Cerebellar cortex (tissue), 1 donor: ENCODE measurements at regions not wholly inside any gene's neighbourhood (a gene's known extent, or its start where the extent isn't known, plus 50 kb on each side); places are given as distances from the start of the nearest gene placed in this dataset.
"Not testable (repeated sequence)": the region's sequence is repeated elsewhere in the genome, so short reads cannot be mapped to it uniquely, and the experiment has no call there.

Source experiments
- DNase-seq: peaks from one replicate; pipeline ENCODE4 v3.0.0-alpha.2; 2015; ENCODE audit warnings: low spot score

- no peak for DNase-seq
Measured at GRCh38 chr3:152891678-152892077, 56.7 kb downstream of the P2RY1 start.

GRCh38 chr3:152892446-152892845 is 57.5 kb downstream of the P2RY1 start:
- no peak for DNase-seq

- no peak for DNase-seq
Measured at GRCh38 chr3:152893647-152894046, 58.7 kb downstream of the P2RY1 start.

GRCh38 chr3:152899306-152899705 is 64.4 kb downstream of the P2RY1 start:
- no peak for DNase-seq

- no peak for DNase-seq
Measured at GRCh38 chr3:152902141-152902669, 67.3 kb downstream of the P2RY1 start.

GRCh38 chr3:152905631-152906030 is 70.7 kb downstream of the P2RY1 start:
- no peak for DNase-seq

GRCh38 chr3:152909180-152909883 is 74.4 kb downstream of the P2RY1 start:
- DNase-seq = no peak

GRCh38 chr3:152910211-152910610 is 75.3 kb downstream of the P2RY1 start:
- DNase-seq = no peak

GRCh38 chr3:152910966-152911365 is 76.0 kb downstream of the P2RY1 start:
- no peak for DNase-seq

- not testable (repeated sequence) for DNase-seq
Measured at GRCh38 chr3:152914743-152915142, 79.8 kb downstream of the P2RY1 start.

- no peak for DNase-seq
Measured at GRCh38 chr3:152915695-152916094, 80.8 kb downstream of the P2RY1 start.

- DNase-seq = no peak
Measured at GRCh38 chr3:152916753-152917279, 81.9 kb downstream of the P2RY1 start.

GRCh38 chr3:152921351-152921750 is 86.4 kb downstream of the P2RY1 start:
- DNase-seq = no peak

- no peak for DNase-seq
Measured at GRCh38 chr3:152922554-152922953, 87.6 kb downstream of the P2RY1 start.

GRCh38 chr3:152927131-152927530 is 92.2 kb downstream of the P2RY1 start:
- no peak for DNase-seq

- no peak for DNase-seq
Measured at GRCh38 chr3:152930516-152930915, 95.6 kb downstream of the P2RY1 start.

- no peak for DNase-seq
Measured at GRCh38 chr3:152937234-152937633, 102.3 kb downstream of the P2RY1 start.

- DNase-seq = no peak
Measured at GRCh38 chr3:152938974-152939636, 104.2 kb downstream of the P2RY1 start.

GRCh38 chr3:152941859-152942258 is 106.9 kb downstream of the P2RY1 start:
- no peak for DNase-seq

GRCh38 chr3:152942366-152942765 is 107.4 kb downstream of the P2RY1 start:
- no peak for DNase-seq

GRCh38 chr3:152943645-152944044 is 108.7 kb downstream of the P2RY1 start:
- DNase-seq = no peak

GRCh38 chr3:152944671-152945070 is 109.7 kb downstream of the P2RY1 start:
- no peak for DNase-seq

GRCh38 chr3:152945556-152945955 is 110.6 kb downstream of the P2RY1 start:
- DNase-seq = no peak
